ENCODE measurements at regions not wholly inside any gene's neighbourhood (a gene's known extent, or its start where the extent isn't known, plus 50 kb on each side); places are given as distances from the start of the nearest gene placed in this dataset.

DNA sequence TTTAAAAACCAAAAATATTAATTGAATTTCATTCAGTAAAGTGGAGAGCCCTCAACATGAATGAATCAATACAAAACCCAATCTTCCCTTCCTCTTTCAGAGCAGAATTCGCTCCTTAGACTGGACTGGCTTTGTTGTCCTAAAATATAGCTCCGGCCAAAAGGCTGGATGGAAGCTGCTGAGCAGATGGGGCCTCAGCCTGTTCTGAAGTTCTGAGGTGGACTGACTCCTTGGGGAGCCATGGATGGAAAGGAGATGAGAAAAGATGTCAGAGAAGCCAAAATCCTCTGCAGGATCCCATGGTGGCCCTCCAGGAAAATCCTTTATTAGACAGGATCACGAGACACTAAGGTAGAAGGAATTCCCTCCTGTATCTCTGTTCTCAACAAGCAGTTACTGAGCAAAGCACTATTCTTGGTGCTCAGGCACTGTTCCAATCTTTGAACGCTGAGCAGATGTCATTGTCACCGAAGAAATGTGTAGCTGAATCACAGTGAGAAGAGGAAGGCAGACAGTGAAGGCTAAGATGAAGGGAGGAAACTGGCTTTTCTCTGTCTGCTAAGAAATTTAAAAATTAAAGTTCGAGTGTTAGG lies 122.0 kb downstream of the SEMA6D start:
- no peak overlapping the region for H2AFZ ChIP-seq (ENCODE audit: low read length)

DNA sequence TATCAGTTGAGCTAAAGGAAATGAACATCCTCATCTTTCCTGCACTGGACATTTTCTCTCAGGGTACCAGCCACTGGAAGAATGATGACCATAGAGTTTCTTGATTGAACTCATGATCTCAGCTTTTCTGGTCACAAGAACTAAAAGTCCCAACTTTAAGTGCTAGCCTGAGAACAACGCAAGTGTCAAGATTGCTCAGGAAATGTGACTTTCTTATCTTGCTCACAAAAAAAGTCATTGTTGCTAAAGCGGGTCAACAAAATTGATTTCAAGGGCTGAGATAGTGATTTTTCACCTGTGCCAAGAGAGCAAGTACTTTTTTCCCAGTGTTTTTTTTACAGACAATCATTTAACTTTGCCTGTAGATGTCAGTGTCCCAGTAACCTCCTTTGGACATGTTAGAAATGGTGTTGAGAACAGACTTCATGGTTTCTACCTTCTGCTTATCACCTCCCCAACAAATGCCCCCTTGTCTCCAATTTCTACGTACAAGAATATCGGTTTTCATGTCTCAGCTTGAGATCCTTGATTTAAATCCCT lies 125.9 kb downstream of the SEMA6D start:
- no peaks in the 10 kb centered on the region for H3K4me1 ChIP-seq (ENCODE audit: insufficient read depth, low read length, poor library complexity, severe bottlenecking)
- no peaks in the 10 kb centered on the region for H3K36me3 ChIP-seq (ENCODE audit: insufficient read depth, low read length)
- H3K4me3 ChIP-seq (ENCODE audit: low read length, poor library complexity, severe bottlenecking), result no peak overlapping the region
- TF ChIP-seq, protein P1, sequence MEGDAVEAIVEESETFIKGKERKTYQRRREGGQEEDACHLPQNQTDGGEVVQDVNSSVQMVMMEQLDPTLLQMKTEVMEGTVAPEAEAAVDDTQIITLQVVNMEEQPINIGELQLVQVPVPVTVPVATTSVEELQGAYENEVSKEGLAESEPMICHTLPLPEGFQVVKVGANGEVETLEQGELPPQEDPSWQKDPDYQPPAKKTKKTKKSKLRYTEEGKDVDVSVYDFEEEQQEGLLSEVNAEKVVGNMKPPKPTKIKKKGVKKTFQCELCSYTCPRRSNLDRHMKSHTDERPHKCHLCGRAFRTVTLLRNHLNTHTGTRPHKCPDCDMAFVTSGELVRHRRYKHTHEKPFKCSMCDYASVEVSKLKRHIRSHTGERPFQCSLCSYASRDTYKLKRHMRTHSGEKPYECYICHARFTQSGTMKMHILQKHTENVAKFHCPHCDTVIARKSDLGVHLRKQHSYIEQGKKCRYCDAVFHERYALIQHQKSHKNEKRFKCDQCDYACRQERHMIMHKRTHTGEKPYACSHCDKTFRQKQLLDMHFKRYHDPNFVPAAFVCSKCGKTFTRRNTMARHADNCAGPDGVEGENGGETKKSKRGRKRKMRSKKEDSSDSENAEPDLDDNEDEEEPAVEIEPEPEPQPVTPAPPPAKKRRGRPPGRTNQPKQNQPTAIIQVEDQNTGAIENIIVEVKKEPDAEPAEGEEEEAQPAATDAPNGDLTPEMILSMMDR (conservative IDR thresholded peaks at IDR 0.05; ENCODE audit: low read length), result no peak
- TF ChIP-seq EZH2phosphoT487 (IDR thresholded peaks at IDR 0.05; ENCODE audit: borderline replicate concordance), result no peak
- no peak overlapping the region for H3K4me2 ChIP-seq (ENCODE audit: low read depth, low read length, poor library complexity, severe bottlenecking)
- no peaks in the 10 kb centered on the region for H3K9me2 ChIP-seq (replicated peaks; ENCODE audit: low read depth, low read length)
- H3K27me3 ChIP-seq (ENCODE audit: insufficient read depth, low read length, poor library complexity, severe bottlenecking), result no peaks in the 10 kb centered on the region
- no peaks in the 10 kb centered on the region for H3K79me2 ChIP-seq (ENCODE audit: insufficient read depth, low read length)
- H3F3A ChIP-seq (ENCODE audit: low read depth), result no peaks in the 10 kb centered on the region
- no peaks in the 10 kb centered on the region; the same call in 1 of the 2 replicates for H3K9me3 ChIP-seq (ENCODE audit: insufficient read depth, low read depth, low read length)
- no peaks in the 10 kb centered on the region for H4K20me1 ChIP-seq (ENCODE audit: insufficient read depth, low read length, poor library complexity, severe bottlenecking)
- H3K9ac ChIP-seq (ENCODE audit: low read depth, low read length, poor library complexity, severe bottlenecking), result no peak overlapping the region
- no peak overlapping the region for H2AFZ ChIP-seq (ENCODE audit: low read length)

More for the DNA sequence above, 122.0 kb downstream of the SEMA6D start:
- no peak overlapping the region for H3K4me3 ChIP-seq (ENCODE audit: low read length, poor library complexity, severe bottlenecking)
- H3K4me1 ChIP-seq (ENCODE audit: insufficient read depth, low read length, poor library complexity, severe bottlenecking), result no peaks in the 10 kb centered on the region
- no peak overlapping the region for H3K4me2 ChIP-seq (ENCODE audit: low read depth, low read length, poor library complexity, severe bottlenecking)
- H3K9me2 ChIP-seq (replicated peaks; ENCODE audit: low read depth, low read length), result no peaks in the 10 kb centered on the region
- H3K9me3 ChIP-seq (ENCODE audit: insufficient read depth, low read depth, low read length), result no peaks in the 10 kb centered on the region
- no peaks in the 10 kb centered on the region for H3K36me3 ChIP-seq (ENCODE audit: insufficient read depth, low read length)
- no peaks in the 10 kb centered on the region for H3F3A ChIP-seq (ENCODE audit: low read depth)
- H3K79me2 ChIP-seq (ENCODE audit: insufficient read depth, low read length), result no peaks in the 10 kb centered on the region
- no peaks in the 10 kb centered on the region for H3K27me3 ChIP-seq (ENCODE audit: insufficient read depth, low read length, poor library complexity, severe bottlenecking)
- H4K20me1 ChIP-seq (ENCODE audit: insufficient read depth, low read length, poor library complexity, severe bottlenecking), result no peaks in the 10 kb centered on the region
- TF ChIP-seq, protein P1 (conservative IDR thresholded peaks at IDR 0.05; ENCODE audit: low read length), result no peak
- TF ChIP-seq EZH2phosphoT487 (IDR thresholded peaks at IDR 0.05; ENCODE audit: borderline replicate concordance), result no peak
- H3K9ac ChIP-seq (ENCODE audit: low read depth, low read length, poor library complexity, severe bottlenecking), result no peak overlapping the region

DNA sequence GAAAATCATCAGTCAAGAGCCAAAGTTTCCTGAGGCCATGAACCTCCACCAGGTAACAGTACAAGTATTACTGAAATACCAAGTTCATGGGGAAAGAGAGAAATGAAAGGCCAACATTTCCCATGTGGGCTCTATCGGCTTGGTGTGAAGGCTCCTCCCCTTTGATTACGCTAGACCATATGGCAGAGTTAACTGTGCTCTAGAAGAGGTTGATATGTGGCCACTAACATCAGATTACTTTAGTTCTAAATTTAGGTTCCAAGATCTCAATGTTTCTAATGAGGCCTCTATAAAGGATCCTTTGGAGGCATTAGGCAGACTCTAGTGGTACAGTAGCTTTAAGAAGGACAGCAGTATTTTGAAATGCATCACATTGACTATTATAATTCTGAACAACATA lies 127.1 kb downstream of the SEMA6D start:
- H3K79me2 ChIP-seq (ENCODE audit: insufficient read depth, low read length), result no peaks in the 10 kb centered on the region
- H3K9ac ChIP-seq (ENCODE audit: low read depth, low read length, poor library complexity, severe bottlenecking), result no peak overlapping the region
- TF ChIP-seq, protein P1 (conservative IDR thresholded peaks at IDR 0.05; ENCODE audit: low read length), result no peak
- TF ChIP-seq EZH2phosphoT487 (IDR thresholded peaks at IDR 0.05; ENCODE audit: borderline replicate concordance), result no peak
- no peak overlapping the region for H2AFZ ChIP-seq (ENCODE audit: low read length)
- H4K20me1 ChIP-seq (ENCODE audit: insufficient read depth, low read length, poor library complexity, severe bottlenecking), result no peaks in the 10 kb centered on the region
- H3K36me3 ChIP-seq (ENCODE audit: insufficient read depth, low read length), result no peaks in the 10 kb centered on the region
- no peak overlapping the region for H3K4me2 ChIP-seq (ENCODE audit: low read depth, low read length, poor library complexity, severe bottlenecking)
- H3K4me3 ChIP-seq (ENCODE audit: low read length, poor library complexity, severe bottlenecking), result no peak overlapping the region
- H3K9me2 ChIP-seq (replicated peaks; ENCODE audit: low read depth, low read length), result no peaks in the 10 kb centered on the region
- no peaks in the 10 kb centered on the region for H3F3A ChIP-seq (ENCODE audit: low read depth)
- H3K4me1 ChIP-seq (ENCODE audit: insufficient read depth, low read length, poor library complexity, severe bottlenecking), result no peaks in the 10 kb centered on the region
- no peaks in the 10 kb centered on the region for H3K27me3 ChIP-seq (ENCODE audit: insufficient read depth, low read length, poor library complexity, severe bottlenecking)
- H3K9me3 ChIP-seq (ENCODE audit: insufficient read depth, low read depth, low read length), result no peaks in the 10 kb centered on the region; the same call in 1 of the 2 replicates

All from Loucy (cell line).